GM12873 (cell line): ENCODE measurements at regions not wholly inside any gene's neighbourhood (a gene's known extent, or its start where the extent isn't known, plus 50 kb on each side); places are given as distances from the start of the nearest gene placed in this dataset.

ENCODE experiments used
- CTCF ChIP-seq: IDR thresholded peaks from 2 replicates; pipeline ENCODE4 v1.5.1; 2012; ENCODE audit warnings: low read depth, mild to moderate bottlenecking, moderate library complexity, low read length, control low read depth; ENCODE audit not compliant: insufficient read depth; ENCODE audit errors: missing control alignments

GRCh38 chr2:82256288-82256687 is 1951.7 kb upstream of the LRRTM1 start:
- no peak for TF ChIP-seq CTCF

DNA sequence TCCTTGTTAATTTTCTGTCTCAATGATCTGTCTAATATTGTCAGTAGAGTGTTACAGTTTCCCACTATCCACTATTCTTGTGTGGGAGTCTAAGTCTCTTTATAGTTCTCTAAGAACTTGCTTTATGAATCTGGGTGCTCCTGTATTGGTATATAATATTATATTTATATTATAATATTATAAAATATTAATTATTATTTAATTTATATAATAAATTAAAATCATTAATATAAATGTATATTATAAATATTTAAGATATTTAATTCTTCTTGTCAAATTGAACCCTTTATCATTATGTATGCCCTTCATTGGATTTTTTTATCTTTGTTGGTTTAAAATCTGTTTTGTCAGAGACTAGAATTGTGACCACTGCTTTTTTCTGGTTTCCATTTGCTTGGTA is 1950.2 kb upstream of the LRRTM1 start:
- TF ChIP-seq CTCF: no peak

DNA sequence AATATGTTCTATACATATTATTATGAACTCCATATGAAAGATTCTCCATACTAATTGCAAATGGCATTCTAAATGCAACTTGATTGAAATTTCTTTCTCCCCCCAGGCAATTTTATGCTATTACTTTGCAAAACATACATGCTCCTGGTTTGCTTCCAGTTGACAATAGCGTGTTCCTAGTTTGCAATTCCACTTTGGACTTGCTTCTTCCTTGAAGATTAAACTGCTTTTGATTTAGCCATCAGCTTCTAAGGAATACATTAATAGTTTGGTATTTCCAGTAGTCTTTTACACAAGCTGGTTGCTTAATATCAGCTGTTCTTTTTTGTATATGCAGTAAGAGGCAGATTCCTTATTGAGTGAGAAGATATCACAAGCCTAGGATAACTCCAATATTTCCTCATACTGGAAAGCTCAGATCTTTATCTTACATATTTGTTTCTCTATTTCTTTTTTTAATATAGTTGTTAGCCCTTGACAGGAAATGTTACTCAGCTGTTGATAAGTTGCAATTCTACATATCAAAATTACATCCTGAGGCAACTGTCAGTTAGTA is 1941.7 kb upstream of the LRRTM1 start:
- no peak for TF ChIP-seq CTCF

- no peak for TF ChIP-seq CTCF
These were observed 1934.6 kb upstream of the LRRTM1 start for GRCh38 chr2:82239176-82239575.

DNA sequence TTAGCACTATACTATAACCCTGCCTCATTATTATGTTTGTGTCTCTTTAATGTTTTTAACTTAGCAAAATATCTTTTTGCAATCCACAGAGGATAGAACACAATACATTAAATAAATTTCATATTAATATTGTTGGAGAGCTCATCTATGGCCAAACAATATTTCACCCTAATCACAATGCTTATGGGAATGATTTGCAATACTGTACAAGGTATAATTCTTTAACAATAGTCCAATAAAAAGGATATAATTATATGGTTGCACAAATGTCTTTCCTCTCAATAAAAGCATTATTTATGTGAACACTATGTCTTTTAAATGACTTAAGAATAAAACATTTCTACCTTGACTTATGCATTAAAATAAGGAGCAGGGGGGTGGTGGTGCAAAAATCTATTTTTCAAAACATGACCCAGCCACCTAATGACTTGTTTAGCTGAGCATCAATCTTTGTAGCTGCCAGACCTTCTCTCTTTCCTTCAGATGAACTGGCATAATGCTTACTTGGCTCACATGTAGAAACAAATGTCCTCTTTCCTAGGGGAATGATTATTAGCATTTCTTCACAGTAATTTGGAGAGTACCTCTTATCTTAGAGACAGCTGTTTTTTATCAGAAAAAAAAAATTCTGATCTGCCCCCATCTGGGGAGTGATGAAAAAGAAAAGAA is 1933.6 kb upstream of the LRRTM1 start:
- no peak for TF ChIP-seq CTCF

GRCh38 chr2:82234283-82234874 is 1929.8 kb upstream of the LRRTM1 start:
- no peak for TF ChIP-seq CTCF

DNA sequence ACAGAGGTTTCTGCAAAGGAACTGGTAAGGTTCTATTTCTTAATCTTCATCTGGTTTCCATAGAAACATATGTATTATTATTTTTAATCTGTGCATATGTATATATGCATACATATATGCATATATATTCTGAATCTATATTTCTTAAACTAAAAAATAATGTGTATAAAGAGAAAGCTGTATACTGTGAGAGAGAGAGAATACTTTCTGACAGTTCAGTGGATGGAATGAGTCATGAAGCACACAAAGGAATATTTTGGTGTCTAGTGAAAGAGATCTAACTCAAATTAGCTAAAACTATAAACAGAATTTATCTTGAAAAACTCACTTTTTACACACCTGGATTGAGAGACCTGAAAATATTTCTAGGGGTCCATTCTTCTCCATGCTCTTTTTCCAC is 1929.3 kb upstream of the LRRTM1 start:
- TF ChIP-seq CTCF: no peak
